Stomach (tissue), 8 donors: ENCODE measurements at regions not wholly inside any gene's neighbourhood (a gene's known extent, or its start where the extent isn't known, plus 50 kb on each side); places are given as distances from the start of the nearest gene placed in this dataset.
A peak's percentile ranks its signal among the peaks of the same experiment; 100 is the strongest.

Experiments
- DNase-seq, 2 donors: peaks; one replicate each; pipeline versions ENCODE4 v3.0.0 to v3.0.0-alpha.2; 2013 to 2019
- H3K27ac ChIP-seq, 5 donors: fragments of 200-600 bp in 4 of 5; sonication (generic) in 4 of 5; one replicate each; pipeline ENCODE4 v1.5.1; 2013 to 2019; ENCODE audit warnings: mild to moderate bottlenecking in 1 of 5, moderate library complexity in 1 of 5
- H3K27me3 ChIP-seq, 3 donors: fragments of 200-600 bp; sonication (generic); one replicate each; pipeline ENCODE4 v1.5.1; 2017 to 2019; ENCODE audit warnings: mixed run types in 1 of 3
- H3K36me3 ChIP-seq, 4 donors: fragments of 200-600 bp; sonication (generic); 1 replicate in 3 of 4; 2 replicates in 1 of 4; pipeline ENCODE4 v1.5.1; 2016 to 2019
- H3K4me1 ChIP-seq, 4 donors: fragments of 200-600 bp; sonication (generic); one replicate each; pipeline ENCODE4 v1.5.1; 2016 to 2019
- H3K4me3 ChIP-seq, 4 donors: fragments of 200-600 bp; sonication (generic) in 3 of 4; one replicate each; pipeline ENCODE4 v1.5.1; 2016 to 2019; ENCODE audit warnings: mild to moderate bottlenecking in 1 of 4
- H3K9me3 ChIP-seq, 4 donors: fragments of 200-600 bp; sonication (generic); one replicate each; pipeline ENCODE4 v1.5.1; 2016 to 2019
- CTCF ChIP-seq, 7 experiments: fragments of 450-650 bp in 4 of 7; fragments of 200-600 bp in 3 of 7; sonication (generic) in 3 of 7; IDR thresholded peaks; one replicate each; pipeline ENCODE4 v1.5.1; 2016 to 2019; ENCODE audit warnings: antibody characterized with exemption in 7 of 7, control low read depth in 2 of 7, mild to moderate bottlenecking in 1 of 7
- EP300 ChIP-seq: sonication (generic); formaldehyde crosslinking; IDR thresholded peaks from one replicate; pipeline ENCODE4 v1.6.1; 2017; ENCODE audit warnings: antibody characterized with exemption
- POLR2A ChIP-seq, 4 donors: fragments of 450-650 bp; IDR thresholded peaks; one replicate each; pipeline ENCODE4 v1.6.1; 2016; ENCODE audit warnings: antibody characterized with exemption in 4 of 4, control low read depth in 2 of 4, mild to moderate bottlenecking in 1 of 4, moderate library complexity in 1 of 4
- POLR2AphosphoS5 ChIP-seq, 3 donors: sonication (generic); formaldehyde crosslinking; IDR thresholded peaks; one replicate each; pipeline ENCODE4 v1.6.1; 2016; ENCODE audit warnings: antibody characterized with exemption in 3 of 3
- WGBS, 5 donors: extraction: QIAGEN DNeasy Blood & Tissue Kit in 3 of 5; methylation state at CpG; one replicate each; pipeline versions ENCODE4 v1.1.5 to v1.1.7; 2013 to 2018; 5-methylcytosine and 5-hydroxymethylcytosine counted together
- intact Hi-C: fragments of 100-400 bp; cut with DNase I; formaldehyde crosslinking; loops from one replicate; pipeline ENCODE4 v1.15.1; 2023; ENCODE audit warnings: low total_unique reads
- donor health status: healthy with polysubstance abuse.
- donor health status: Bipolar disorder and iron deficiency.
- donor health status: healthy.

- no peak overlapping the region for H3K4me3 ChIP-seq
- H3K4me1 ChIP-seq = no peaks in the 10 kb centered on the region
- intact Hi-C loops = no loop called here
- H3K27me3 ChIP-seq = no peaks in the 10 kb centered on the region
- H3K27ac ChIP-seq = no peak overlapping the region
- peak in 1 of 3 donors; percentile 19 for TF ChIP-seq POLR2AphosphoS5 (IDR thresholded peaks at IDR 0.05)
- TF ChIP-seq CTCF (IDR thresholded peaks at IDR 0.05) = no peak
- no peak for DNase-seq
- H3K9me3 ChIP-seq = no peaks in the 10 kb centered on the region
- no peaks in the 10 kb centered on the region for H3K36me3 ChIP-seq
- 70 to 82% (median 77%) methylated on average over 6 of the region's 6 CpGs for WGBS, 5 donors
Observed at GRCh38 chr2:64348386-64349130, 105.4 kb upstream of the LGALSL start.

GRCh38 chr2:64349131-64349530 is 104.8 kb upstream of the LGALSL start:
- Histone ChIP-seq H3K36me3 (no peaks in the 10 kb centered on the region), H3K9me3 (no peaks in the 10 kb centered on the region), H3K4me1 (no peaks in the 10 kb centered on the region), H3K27ac (no peak overlapping the region), H3K27me3 (no peaks in the 10 kb centered on the region), H3K4me3 (no peak overlapping the region)
- TF ChIP-seq POLR2AphosphoS5 (IDR thresholded peaks at IDR 0.05) = no peak
- TF ChIP-seq POLR2A (IDR thresholded peaks at IDR 0.05) = no peak
- TF ChIP-seq EP300 = no peak
- TF ChIP-seq CTCF (IDR thresholded peaks at IDR 0.05) = no peak
- intact Hi-C loops = no loop called here
- WGBS, 5 donors = 78 to 94% (median 82%) methylated on average over 2 of the region's 2 CpGs
- no peak for DNase-seq

- H3K27me3 ChIP-seq = no peaks in the 10 kb centered on the region
- H3K4me1 ChIP-seq = no peaks in the 10 kb centered on the region
- WGBS, 5 donors = 73 to 83% (median 76%) methylated on average over 2 of the region's 2 CpGs
- TF ChIP-seq EP300 = no peak
- no peak for TF ChIP-seq POLR2AphosphoS5 (IDR thresholded peaks at IDR 0.05)
- no peak for TF ChIP-seq CTCF (IDR thresholded peaks at IDR 0.05)
- TF ChIP-seq POLR2A (IDR thresholded peaks at IDR 0.05) = no peak
- H3K9me3 ChIP-seq = no peaks in the 10 kb centered on the region
- intact Hi-C loops = no loop called here
- H3K27ac ChIP-seq = no peak overlapping the region
- no peaks in the 10 kb centered on the region for H3K36me3 ChIP-seq
- H3K4me3 ChIP-seq = no peak overlapping the region
- no peak for DNase-seq
Observed at GRCh38 chr2:64350996-64351395, 103.0 kb upstream of the LGALSL start.

- Histone ChIP-seq H3K27me3 (no peaks in the 10 kb centered on the region), H3K36me3 (no peaks in the 10 kb centered on the region), H3K4me3 (no peak overlapping the region), H3K4me1 (no peaks in the 10 kb centered on the region), H3K27ac (no peak overlapping the region), H3K9me3 (no peaks in the 10 kb centered on the region)
- TF ChIP-seq POLR2AphosphoS5 (IDR thresholded peaks at IDR 0.05) (peak in 1 of 3 donors; percentile 37), CTCF (IDR thresholded peaks at IDR 0.05) (no peak), EP300 (no peak), POLR2A (IDR thresholded peaks at IDR 0.05) (no peak)
- intact Hi-C loops = no loop called here
- no peak for DNase-seq
- 89 to 100% (median 95%) methylated on average over 1 of the region's 1 CpG for WGBS, 5 donors
Observed at GRCh38 chr2:64352292-64352691, 101.7 kb upstream of the LGALSL start.
